AG08395 (cell line): ENCODE measurements at regions not wholly inside any gene's neighbourhood (a gene's known extent, or its start where the extent isn't known, plus 50 kb on each side); places are given as distances from the start of the nearest gene placed in this dataset.

Experiments used
- DNase-seq: peaks from one replicate; pipeline ENCODE4 v3.0.0; 2012; ENCODE audit warnings: mixed read lengths, low spot score

- no peak for DNase-seq
These were observed 117.2 kb upstream of the KLF6 start for GRCh38 chr10:3902054-3902808.

GRCh38 chr10:3901370-3901769, 116.4 kb upstream of the KLF6 start:
- DNase-seq, result no peak

- DNase-seq, result no peak
These were observed 115.4 kb upstream of the KLF6 start for GRCh38 chr10:3900391-3900790.

GRCh38 chr10:3898821-3899220, 113.8 kb upstream of the KLF6 start:
- no peak for DNase-seq

GRCh38 chr10:3897156-3897555, 112.1 kb upstream of the KLF6 start:
- peak; percentile 54 for DNase-seq

GRCh38 chr10:3896161-3896560, 111.2 kb upstream of the KLF6 start:
- no peak for DNase-seq

GRCh38 chr10:3895045-3895631, 110.1 kb upstream of the KLF6 start:
- DNase-seq, result no peak

- DNase-seq, result no peak
These were observed 109.0 kb upstream of the KLF6 start for GRCh38 chr10:3893901-3894563.

GRCh38 chr10:3892440-3893425, 107.7 kb upstream of the KLF6 start:
- no peak for DNase-seq

GRCh38 chr10:3891396-3891795, 106.4 kb upstream of the KLF6 start:
- DNase-seq, result no peak

- no peak for DNase-seq
These were observed 105.8 kb upstream of the KLF6 start for GRCh38 chr10:3890602-3891352.

- DNase-seq, result no peak
These were observed 105.0 kb upstream of the KLF6 start for GRCh38 chr10:3889961-3890522.

GRCh38 chr10:3887885-3888476, 103.0 kb upstream of the KLF6 start:
- DNase-seq, result peak; percentile 82

- no peak for DNase-seq
These were observed 102.4 kb upstream of the KLF6 start for GRCh38 chr10:3887404-3887803.

- peak; percentile 73 for DNase-seq
These were observed 101.7 kb upstream of the KLF6 start for GRCh38 chr10:3886641-3887251.

GRCh38 chr10:3886191-3886590, 101.2 kb upstream of the KLF6 start:
- peak; percentile 28 for DNase-seq

- DNase-seq, result no peak
These were observed 97.8 kb upstream of the KLF6 start for GRCh38 chr10:3882855-3883254.

- DNase-seq, result no peak
These were observed 96.6 kb upstream of the KLF6 start for GRCh38 chr10:3881622-3882021.

- DNase-seq, result no peak
These were observed 94.1 kb upstream of the KLF6 start for GRCh38 chr10:3879073-3879472.
